ENCODE measurements at regions not wholly inside any gene's neighbourhood (a gene's known extent, or its start where the extent isn't known, plus 50 kb on each side); places are given as distances from the start of the nearest gene placed in this dataset.
A peak's percentile ranks its signal among the peaks of the same experiment; 100 is the strongest.

DNA sequence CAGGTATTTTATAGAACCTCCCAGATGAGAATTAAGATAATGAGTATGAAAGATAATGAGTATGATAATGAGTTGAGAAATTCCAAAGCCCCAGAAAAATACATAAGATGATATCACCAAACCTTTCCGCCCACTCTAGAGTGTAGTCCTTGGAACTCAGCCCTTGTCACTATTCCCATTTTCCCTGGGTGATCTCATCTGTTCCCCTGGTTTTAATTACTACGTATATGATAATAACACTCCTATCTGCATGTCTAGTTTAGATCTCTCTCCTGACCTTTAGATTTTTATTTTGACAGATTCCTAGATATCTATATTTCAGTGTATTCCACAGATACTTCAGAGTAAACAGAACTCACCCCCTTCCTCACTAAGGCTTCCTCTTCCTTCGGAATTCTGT lies 51.0 kb upstream of the ASIP start:
- H3K4me1 ChIP-seq (replicated peaks): no peaks in the 10 kb centered on the region
- no peak for DNase-seq (ENCODE audit: low read depth in 1 of 2, low spot score in 2 of 2)
- no peaks in the 10 kb centered on the region for H3K36me3 ChIP-seq
- H3K27ac ChIP-seq: no peak overlapping the region
- peaks cover 7% of the 10 kb centered on the region for H3K27me3 ChIP-seq (replicated peaks)
- no peak overlapping the region for H3K4me3 ChIP-seq
- H3K9me3 ChIP-seq (replicated peaks): no peaks in the 10 kb centered on the region

DNA sequence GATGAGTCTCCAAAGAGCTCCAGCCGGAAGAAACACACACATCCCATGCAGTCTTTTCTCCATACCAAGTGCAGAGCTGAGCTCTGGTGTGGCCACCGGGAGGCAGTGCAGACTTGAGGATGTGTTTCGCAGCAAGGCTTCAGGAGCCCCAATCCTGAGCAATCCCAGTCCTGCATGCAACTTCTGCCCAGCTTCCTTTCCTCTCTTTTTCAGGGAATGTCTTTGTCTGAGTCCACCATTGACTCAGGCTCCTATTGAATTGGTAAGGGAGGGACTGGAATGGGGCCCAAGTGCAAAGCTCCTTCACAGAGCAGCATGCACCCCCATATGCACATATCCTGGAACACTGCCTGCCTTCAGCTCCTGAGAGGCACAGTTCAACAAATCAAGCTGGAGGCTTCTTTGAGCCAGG lies 50.5 kb upstream of the ASIP start:
- peak; percentile 66 to 74 for DNase-seq (ENCODE audit: low read depth in 1 of 2, low spot score in 2 of 2)
- no peaks in the 10 kb centered on the region for H3K36me3 ChIP-seq
- H3K4me3 ChIP-seq: no peak overlapping the region
- H3K27me3 ChIP-seq (replicated peaks): peaks cover 4% of the 10 kb centered on the region; the same call in 1 of the 2 replicates
- H3K9me3 ChIP-seq (replicated peaks): no peaks in the 10 kb centered on the region
- no peaks in the 10 kb centered on the region for H3K4me1 ChIP-seq (replicated peaks)
- no peak overlapping the region for H3K27ac ChIP-seq

Data from SJSA1 (cell line).